HepG2 (cell line): ENCODE measurements at regions not wholly inside any gene's neighbourhood (a gene's known extent, or its start where the extent isn't known, plus 50 kb on each side); places are given as distances from the start of the nearest gene placed in this dataset.

Experiments
- ATAC-seq: fragments of 200-7000 bp; cut with Tn5 transposase; 3 replicates; pipeline ENCODE4 v1.9.1; 2020; ENCODE audit warnings: mild to moderate bottlenecking, moderate library complexity
- BruUV-seq: library from RNA; stranded (reverse); fragments of 400-500 nt; replicated peaks from 2 replicates; lab custom pipeline; 2021; lab: Mats Ljungman, UMichigan
- CTCF ChIA-PET: fragments of 300-600 bp; formaldehyde crosslinking; extraction: SDS; loops from one replicate; lab custom pipeline; 2021; ENCODE audit warnings: low total read pairs, inconsistent platforms, low intra/inter-chr PET ratio; lab: Yijun Ruan, JAX
- POLR2A ChIA-PET: fragments of 350-600 bp; sonication (Branson Sonifier 250); formaldehyde crosslinking; loops from one replicate; lab custom pipeline; 2020; ENCODE audit warnings: antibody characterized with exemption, inconsistent platforms; lab: Yijun Ruan, JAX
- DNase-seq: peaks from one replicate; pipeline ENCODE4 v3.0.0-alpha.2; 2015; ENCODE audit warnings: low spot score
- FAIRE-seq: peaks from 3 replicates; lab custom pipeline; 2011; peaks lifted over from hg19 to GRCh38; lab: Jason Lieb, UNC
- H2AFZ ChIP-seq: one replicate; pipeline ENCODE4 v1.6.1; 2011; ENCODE audit warnings: low read length, inconsistent platforms
- H3K27ac ChIP-seq: fragments of 300-600 bp; 3 replicates; pipeline ENCODE4 v1.8.0; 2011; ENCODE audit warnings: mixed run types, mild to moderate bottlenecking, mixed read lengths, low read length, inconsistent platforms; ENCODE audit not compliant: insufficient read depth; ENCODE audit errors: extremely low read length
- H3K27me3 ChIP-seq, 2 experiments: fragments of 200-600 bp in 1 of 2; 2 replicates in 1 of 2; 3 replicates in 1 of 2; pipeline versions ENCODE4 v1.6.0 to v1.8.0; 2011; ENCODE audit warnings: low read length in 2 of 2, mild to moderate bottlenecking in 2 of 2, moderate library complexity in 2 of 2, inconsistent platforms in 1 of 2; ENCODE audit not compliant: insufficient read depth in 2 of 2, control insufficient read depth in 1 of 2
- H3K36me3 ChIP-seq, 2 experiments: fragments of 200-600 bp in 1 of 2; replicated peaks in 1 of 2; 2 replicates in 1 of 2; 3 replicates in 1 of 2; pipeline versions ENCODE4 v1.5.1 to v1.8.0; 2011; ENCODE audit warnings: low read length in 2 of 2, inconsistent platforms in 1 of 2; ENCODE audit not compliant: insufficient read depth in 2 of 2, control insufficient read depth in 1 of 2
- H3K4me1 ChIP-seq: 2 replicates; pipeline ENCODE4 v1.5.1; 2012; ENCODE audit warnings: low read length, inconsistent platforms; ENCODE audit not compliant: insufficient read depth
- H3K4me2 ChIP-seq: 2 replicates; pipeline ENCODE4 v1.6.0; 2011; ENCODE audit warnings: low read depth, low read length, inconsistent platforms
- H3K4me3 ChIP-seq, 3 experiments: fragments of 200-600 bp in 1 of 3; sonication (generic), shearing (Covaris generic) in 1 of 3; replicated peaks in 1 of 3; 2 replicates each; pipeline ENCODE4 v1.5.1; 2011 to 2016; ENCODE audit warnings: low read length in 3 of 3, inconsistent platforms in 2 of 3, low read depth in 2 of 3, mild to moderate bottlenecking in 2 of 3, control low read depth in 1 of 3, mixed read lengths in 1 of 3; ENCODE audit not compliant: insufficient read depth in 1 of 3
- H3K79me2 ChIP-seq: one replicate; pipeline ENCODE4 v1.6.1; 2011; ENCODE audit warnings: low read length, inconsistent platforms; ENCODE audit not compliant: insufficient read depth
- H3K9ac ChIP-seq: 2 replicates; pipeline ENCODE4 v1.6.0; 2011; ENCODE audit warnings: mild to moderate bottlenecking, low read depth, low read length, inconsistent platforms; ENCODE audit not compliant: insufficient read depth
- H3K9me3 ChIP-seq: 2 replicates; pipeline ENCODE4 v1.5.1; 2012; ENCODE audit warnings: mild to moderate bottlenecking, low read length
- H4K20me1 ChIP-seq: 2 replicates; pipeline ENCODE4 v1.6.0; 2011; ENCODE audit warnings: inconsistent platforms, mild to moderate bottlenecking, low read length, moderate library complexity; ENCODE audit not compliant: insufficient read depth
- DPF2 ChIP-seq: sonication (generic); formaldehyde crosslinking; IDR thresholded peaks from 2 replicates; pipeline ENCODE4 v1.4.0; 2020; ENCODE audit warnings: mild to moderate bottlenecking, low read depth, missing genetic modification reagents, borderline replicate concordance
- FOXC1 ChIP-seq: sonication (generic); formaldehyde crosslinking; IDR thresholded peaks from 2 replicates; pipeline ENCODE4 v1.8.0; 2022; ENCODE audit warnings: mild to moderate bottlenecking, missing genetic modification reagents, borderline replicate concordance
- GZF1 ChIP-seq: sonication (generic); formaldehyde crosslinking; IDR thresholded peaks from 2 replicates; pipeline ENCODE4 v1.5.1; 2020; ENCODE audit warnings: mild to moderate bottlenecking, missing genetic modification reagents
- MED1 ChIP-seq: sonication (generic); formaldehyde crosslinking; IDR thresholded peaks from 2 replicates; pipeline ENCODE4 v1.4.0; 2020; ENCODE audit warnings: missing genetic modification reagents
- MXD4 ChIP-seq: IDR thresholded peaks from 2 replicates; pipeline ENCODE4 v1.6.1; 2016; ENCODE audit warnings: mild to moderate bottlenecking, missing biosample characterization, missing genetic modification reagents
- MYC ChIP-seq: sonication (generic); formaldehyde crosslinking; IDR thresholded peaks from 2 replicates; pipeline ENCODE4 v1.9.0; 2021; ENCODE audit warnings: missing genetic modification reagents, borderline replicate concordance
- NFIC ChIP-seq: IDR thresholded peaks from 2 replicates; pipeline ENCODE4 v1.6.1; 2012; ENCODE audit warnings: mild to moderate bottlenecking, low read length, inconsistent platforms
- NKX3-1 ChIP-seq: sonication (generic); formaldehyde crosslinking; IDR thresholded peaks from 2 replicates; pipeline ENCODE4 v1.5.0; 2020; ENCODE audit warnings: missing genetic modification reagents
- PAWR ChIP-seq: sonication (generic); formaldehyde crosslinking; IDR thresholded peaks from 2 replicates; pipeline ENCODE4 v1.4.0; 2020; ENCODE audit warnings: missing genetic modification reagents, mild to moderate bottlenecking, borderline replicate concordance
- ZBTB7A ChIP-seq: sonication (generic); formaldehyde crosslinking; IDR thresholded peaks from 2 replicates; pipeline ENCODE4 v1.8.0; 2022; ENCODE audit warnings: mild to moderate bottlenecking, missing genetic modification reagents
- ZEB1 ChIP-seq: IDR thresholded peaks from 2 replicates; pipeline ENCODE4 v1.6.1; 2012; ENCODE audit warnings: mild to moderate bottlenecking, low read depth, inconsistent platforms; ENCODE audit not compliant: insufficient replicate concordance
- ZFP36 ChIP-seq: fragments of 150-350 bp; IDR thresholded peaks from 2 replicates; pipeline ENCODE4 v1.6.1; 2018; ENCODE audit warnings: borderline replicate concordance, low read length, low read depth; ENCODE audit not compliant: partially characterized antibody
- ZFP62 ChIP-seq: sonication (generic); formaldehyde crosslinking; IDR thresholded peaks from 2 replicates; pipeline ENCODE4 v1.4.0; 2020; ENCODE audit warnings: missing genetic modification reagents
- ZNF337 ChIP-seq: sonication (generic); formaldehyde crosslinking; IDR thresholded peaks from 2 replicates; pipeline ENCODE4 v1.5.1; 2020; ENCODE audit warnings: missing genetic modification reagents, low read depth, mild to moderate bottlenecking, borderline replicate concordance
- ZNF33B ChIP-seq: sonication (generic); formaldehyde crosslinking; IDR thresholded peaks from 2 replicates; pipeline ENCODE4 v1.5.1; 2020; ENCODE audit warnings: mild to moderate bottlenecking, missing genetic modification reagents
- ZNF614 ChIP-seq: IDR thresholded peaks from 2 replicates; pipeline ENCODE4 v1.6.1; 2018; ENCODE audit warnings: missing biosample characterization, missing genetic modification reagents, inconsistent platforms, borderline replicate concordance
- ZNF720 ChIP-seq: sonication (generic); formaldehyde crosslinking; IDR thresholded peaks from 2 replicates; pipeline ENCODE4 v1.4.0; 2020; ENCODE audit warnings: missing genetic modification reagents
- ZNF839 ChIP-seq: sonication (generic); formaldehyde crosslinking; IDR thresholded peaks from 2 replicates; pipeline ENCODE4 v1.4.0; 2020; ENCODE audit warnings: missing genetic modification reagents, mild to moderate bottlenecking, borderline replicate concordance
- WGBS: methylation state at CpG from one replicate; pipeline ENCODE4 v1.1.6; 2017; ENCODE audit warnings: low lambda C conversion rate; 5-methylcytosine and 5-hydroxymethylcytosine counted together
- in situ Hi-C: cut with HindIII; loops from 2 replicates; pipeline ENCODE4 v1.10.0; 2017; ENCODE audit warnings: low pct_unique_long_range_greater_than_20kb; ENCODE audit not compliant: extremely low pct_ligation_motif_present
- intact Hi-C: fragments of 100-400 bp; cut with micrococcal nuclease; formaldehyde crosslinking; loops from one replicate; pipeline ENCODE4 v1.10.0; 2022; ENCODE audit not compliant: unreplicated experiment
- TF ChIP-seq, protein P1 (sequence below): sonication (generic); formaldehyde crosslinking; IDR thresholded peaks from 2 replicates; pipeline ENCODE4 v1.4.0; 2020; ENCODE audit warnings: mild to moderate bottlenecking, missing genetic modification reagents
- TF ChIP-seq, protein P2 (sequence below): sonication (generic); formaldehyde crosslinking; IDR thresholded peaks from 2 replicates; pipeline ENCODE4 v1.4.0; 2020; ENCODE audit warnings: mild to moderate bottlenecking, missing genetic modification reagents

GRCh38 chr7:136325578-136325977 lies 348.4 kb upstream of the MTPN start:
- POLR2A ChIA-PET: no interaction called here
- DNase-seq: no peak
- BruUV-seq: no TSS peak
- WGBS: 1% methylated on average over 2 of the region's 2 CpGs
- H4K20me1 ChIP-seq: no peaks in the 10 kb centered on the region
- CTCF ChIA-PET: no interaction called here
- H3K4me1 ChIP-seq: no peaks in the 10 kb centered on the region
- H3K4me2 ChIP-seq: no peak overlapping the region
- no peak for FAIRE-seq
- H3K27me3 ChIP-seq: no peaks in the 10 kb centered on the region
- no peak overlapping the region for H3K27ac ChIP-seq
- H3K36me3 ChIP-seq: no peaks in the 10 kb centered on the region
- H3K9me3 ChIP-seq: peaks cover 10% of the 10 kb centered on the region
- in situ Hi-C loops (no loop called here), intact Hi-C loops (no loop called here)
- H3K9ac ChIP-seq: no peak overlapping the region
- H3K79me2 ChIP-seq: no peaks in the 10 kb centered on the region
- no peak for ATAC-seq
- TF ChIP-seq ZNF33B (CRISPR knock-in tag) (no peak), ZNF720 (CRISPR knock-in tag) (no peak), FOXC1 (CRISPR knock-in tag) (no peak), ZBTB7A (CRISPR knock-in tag) (no peak), DPF2 (CRISPR knock-in tag) (no peak), NKX3-1 (CRISPR knock-in tag) (no peak), ZEB1 (no peak), PAWR (CRISPR knock-in tag) (no peak), ZNF614 (no peak), MED1 (CRISPR knock-in tag) (no peak), ZNF839 (CRISPR knock-in tag) (no peak), ZFP36 (no peak), ZFP62 (CRISPR knock-in tag) (no peak), GZF1 (CRISPR knock-in tag) (no peak), ZNF337 (CRISPR knock-in tag) (no peak), MYC (CRISPR knock-in tag) (no peak), NFIC (no peak), MXD4 (CRISPR knock-in tag) (no peak)
- TF ChIP-seq, protein P1, sequence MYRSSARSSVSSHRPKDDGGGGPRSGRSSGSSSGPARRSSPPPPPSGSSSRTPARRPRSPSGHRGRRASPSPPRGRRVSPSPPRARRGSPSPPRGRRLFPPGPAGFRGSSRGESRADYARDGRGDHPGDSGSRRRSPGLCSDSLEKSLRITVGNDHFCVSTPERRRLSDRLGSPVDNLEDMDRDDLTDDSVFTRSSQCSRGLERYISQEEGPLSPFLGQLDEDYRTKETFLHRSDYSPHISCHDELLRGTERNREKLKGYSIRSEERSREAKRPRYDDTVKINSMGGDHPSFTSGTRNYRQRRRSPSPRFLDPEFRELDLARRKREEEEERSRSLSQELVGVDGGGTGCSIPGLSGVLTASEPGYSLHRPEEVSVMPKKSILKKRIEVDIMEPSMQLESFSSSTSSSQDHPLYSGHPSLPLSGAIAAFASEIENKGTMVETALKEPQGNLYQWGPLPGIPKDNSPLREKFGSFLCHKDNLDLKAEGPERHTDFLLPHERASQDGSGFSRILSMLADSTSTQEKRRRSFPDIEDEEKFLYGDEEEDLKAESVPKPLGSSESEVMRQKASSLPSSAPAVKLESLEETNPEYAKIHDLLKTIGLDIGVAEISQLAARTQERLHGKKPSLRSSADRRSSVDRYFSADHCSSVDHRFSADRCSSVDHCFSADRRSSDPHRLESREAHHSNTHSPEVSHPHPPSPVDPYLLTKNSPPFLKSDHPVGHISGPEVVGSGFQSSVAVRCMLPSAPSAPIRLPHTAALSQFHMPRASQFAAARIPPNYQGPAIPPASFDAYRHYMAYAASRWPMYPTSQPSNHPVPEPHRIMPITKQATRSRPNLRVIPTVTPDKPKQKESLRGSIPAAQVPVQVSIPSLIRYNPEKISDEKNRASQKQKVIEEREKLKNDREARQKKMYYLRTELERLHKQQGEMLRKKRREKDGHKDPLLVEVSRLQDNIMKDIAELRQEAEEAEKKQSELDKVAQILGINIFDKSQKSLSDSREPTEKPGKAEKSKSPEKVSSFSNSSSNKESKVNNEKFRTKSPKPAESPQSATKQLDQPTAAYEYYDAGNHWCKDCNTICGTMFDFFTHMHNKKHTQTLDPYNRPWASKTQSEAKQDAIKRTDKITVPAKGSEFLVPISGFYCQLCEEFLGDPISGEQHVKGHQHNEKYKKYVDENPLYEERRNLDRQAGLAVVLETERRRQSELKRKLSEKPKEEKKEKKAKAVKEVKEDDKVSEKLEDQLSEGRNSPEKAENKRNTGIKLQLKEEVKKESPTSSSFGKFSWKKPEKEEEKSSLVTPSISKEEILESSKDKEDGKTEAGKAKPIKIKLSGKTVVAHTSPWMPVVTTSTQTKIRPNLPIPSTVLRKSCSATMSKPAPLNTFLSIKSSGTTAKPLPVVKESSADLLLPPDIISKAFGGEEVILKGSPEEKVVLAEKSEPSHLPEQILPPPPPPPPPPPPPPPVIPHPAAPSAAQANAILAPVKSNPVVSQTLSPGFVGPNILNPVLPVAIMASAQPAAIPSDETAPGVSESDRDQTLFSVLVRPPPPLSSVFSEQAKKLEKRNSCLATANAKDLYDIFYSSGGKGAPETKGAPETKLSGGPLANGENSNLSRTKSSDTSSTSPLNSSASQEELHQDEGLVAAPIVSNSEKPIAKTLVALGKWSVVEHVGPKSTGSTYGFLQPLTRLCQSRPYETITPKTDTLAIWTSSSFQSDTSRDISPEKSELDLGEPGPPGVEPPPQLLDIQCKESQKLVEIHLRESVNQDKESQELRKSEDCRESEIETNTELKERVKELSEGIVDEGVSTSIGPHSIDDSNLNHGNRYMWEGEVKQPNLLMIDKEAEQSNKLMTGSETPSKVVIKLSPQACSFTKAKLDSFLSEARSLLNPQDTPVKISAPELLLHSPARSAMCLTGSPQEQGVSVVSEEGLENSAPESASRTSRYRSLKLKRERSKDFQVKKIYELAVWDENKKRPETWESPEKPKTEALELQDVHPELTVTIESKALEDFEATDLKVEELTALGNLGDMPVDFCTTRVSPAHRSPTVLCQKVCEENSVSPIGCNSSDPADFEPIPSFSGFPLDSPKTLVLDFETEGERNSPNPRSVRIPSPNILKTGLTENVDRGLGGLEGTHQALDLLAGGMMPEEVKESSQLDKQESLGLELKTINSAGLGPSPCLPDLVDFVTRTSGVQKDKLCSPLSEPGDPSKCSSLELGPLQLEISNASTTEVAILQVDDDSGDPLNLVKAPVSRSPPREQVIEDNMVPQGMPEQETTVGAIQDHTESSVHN: no peak
- TF ChIP-seq, protein P2, sequence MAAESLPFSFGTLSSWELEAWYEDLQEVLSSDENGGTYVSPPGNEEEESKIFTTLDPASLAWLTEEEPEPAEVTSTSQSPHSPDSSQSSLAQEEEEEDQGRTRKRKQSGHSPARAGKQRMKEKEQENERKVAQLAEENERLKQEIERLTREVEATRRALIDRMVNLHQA (CRISPR knock-in tag): no peak
- TF ChIP-seq, all 625 proteins: peak for 0
- no peak overlapping the region for H2AFZ ChIP-seq
- no peak overlapping the region for H3K4me3 ChIP-seq
